ENCODE measurements at regions not wholly inside any gene's neighbourhood (a gene's known extent, or its start where the extent isn't known, plus 50 kb on each side); places are given as distances from the start of the nearest gene placed in this dataset.
A peak's percentile ranks its signal among the peaks of the same experiment; 100 is the strongest.
"Not testable (repeated sequence)": the region's sequence is repeated elsewhere in the genome, so short reads cannot be mapped to it uniquely, and the experiment has no call there.

GRCh38 chr2:212894026-212894425, 257.4 kb downstream of the IKZF2 start:
- in situ Hi-C loops (cut with HindIII; ENCODE audit: low pct_unique_long_range_greater_than_20kb, low sequenced_read_pairs) = no loop called here
- DNase-seq (ENCODE audit: low read depth, low spot score) = no peak

DNA sequence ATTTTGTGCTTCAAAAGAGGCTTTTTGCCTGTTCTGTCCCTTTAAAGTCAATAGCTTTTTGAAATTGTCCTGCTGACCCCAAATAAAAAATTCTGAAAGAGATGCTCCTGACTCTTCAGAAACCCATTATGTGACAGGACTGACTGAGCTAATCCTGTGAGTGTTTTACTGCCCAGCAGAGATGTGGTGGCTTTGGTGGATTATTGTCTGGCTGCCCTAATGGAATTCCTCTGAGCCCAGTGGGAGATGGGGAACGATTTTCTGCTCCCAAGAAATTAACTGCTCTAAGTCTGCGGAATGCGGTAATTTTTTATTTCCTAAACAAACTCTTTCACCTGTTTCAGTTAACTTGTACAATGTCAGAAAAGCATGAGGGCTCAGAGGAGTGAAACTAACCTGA, 258.2 kb downstream of the IKZF2 start:
- no peak for DNase-seq (ENCODE audit: low read depth, low spot score)
- in situ Hi-C loops (cut with HindIII; ENCODE audit: low pct_unique_long_range_greater_than_20kb, low sequenced_read_pairs) = no loop called here

GRCh38 chr2:212892193-212892592, 259.2 kb downstream of the IKZF2 start:
- in situ Hi-C loops (cut with HindIII; ENCODE audit: low pct_unique_long_range_greater_than_20kb, low sequenced_read_pairs) = no loop called here
- DNase-seq (ENCODE audit: low read depth, low spot score) = peak; percentile 48

GRCh38 chr2:212891580-212891979, 259.8 kb downstream of the IKZF2 start:
- no peak for DNase-seq (ENCODE audit: low read depth, low spot score)
- in situ Hi-C loops (cut with HindIII; ENCODE audit: low pct_unique_long_range_greater_than_20kb, low sequenced_read_pairs) = no loop called here

DNA sequence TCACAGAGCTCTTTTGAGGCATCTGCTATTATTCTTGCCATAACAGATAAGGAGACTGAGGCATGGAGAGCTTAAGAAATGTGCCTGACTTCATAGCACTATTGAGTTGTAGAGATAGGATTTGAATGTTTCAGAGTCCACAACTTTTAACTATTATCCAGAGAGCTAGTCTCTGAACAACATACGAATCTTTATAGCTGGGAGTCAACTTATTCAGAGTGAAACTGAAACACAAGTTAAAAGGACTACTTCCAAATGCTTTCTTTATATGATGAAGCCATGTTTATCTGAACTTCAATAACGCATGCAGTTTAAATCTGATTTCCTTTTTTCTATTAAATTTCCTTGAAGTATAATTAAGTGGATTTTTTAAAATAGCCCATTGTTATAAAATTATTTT, 268.8 kb downstream of the IKZF2 start:
- no peak for DNase-seq (ENCODE audit: low read depth, low spot score)
- in situ Hi-C loops (cut with HindIII; ENCODE audit: low pct_unique_long_range_greater_than_20kb, low sequenced_read_pairs) = no loop called here

DNA sequence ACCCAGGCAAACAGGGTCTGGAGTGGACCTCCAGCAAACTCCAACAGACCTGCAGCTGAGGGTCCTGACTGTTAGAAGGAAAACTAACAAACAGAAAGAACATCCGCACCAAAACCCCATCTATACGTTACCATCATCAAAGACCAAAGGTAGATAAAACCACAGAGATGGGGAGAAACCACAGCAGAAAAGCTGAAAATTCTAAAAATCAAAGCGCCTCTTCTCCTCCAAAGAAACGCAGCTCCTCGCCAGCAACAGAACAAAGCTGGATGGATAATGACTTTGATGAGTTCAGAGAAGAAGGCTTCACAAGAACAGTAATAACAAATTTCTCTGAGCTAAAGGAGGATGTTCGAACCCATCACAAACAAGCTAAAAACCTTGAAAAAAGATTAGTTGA, 274.9 kb downstream of the IKZF2 start:
- in situ Hi-C loops (cut with HindIII; ENCODE audit: low pct_unique_long_range_greater_than_20kb, low sequenced_read_pairs); DNase-seq (ENCODE audit: low read depth, low spot score): not testable (repeated sequence)

DNA sequence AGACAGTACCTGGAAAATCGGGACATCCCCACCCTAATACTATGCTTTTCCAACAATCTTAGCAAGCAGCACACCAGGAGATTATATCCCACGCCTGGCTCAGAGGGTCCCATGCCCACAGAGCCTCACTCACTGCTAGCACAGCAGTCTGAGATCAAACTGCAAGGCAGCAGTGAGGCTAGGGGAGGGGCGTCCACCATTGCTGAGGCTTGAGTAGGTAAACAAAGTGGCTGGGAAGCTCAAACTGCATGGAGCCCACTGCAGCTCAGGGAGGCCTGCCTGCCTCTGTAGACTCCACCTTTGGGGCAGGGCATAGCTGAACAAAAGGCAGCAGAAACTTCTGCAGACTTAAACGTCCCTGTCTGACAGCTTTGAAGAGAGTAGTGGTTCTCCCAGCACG, 275.5 kb downstream of the IKZF2 start:
- in situ Hi-C loops (cut with HindIII; ENCODE audit: low pct_unique_long_range_greater_than_20kb, low sequenced_read_pairs); DNase-seq (ENCODE audit: low read depth, low spot score): not testable (repeated sequence)

- in situ Hi-C loops (cut with HindIII; ENCODE audit: low pct_unique_long_range_greater_than_20kb, low sequenced_read_pairs) = no loop called here
- DNase-seq (ENCODE audit: low read depth, low spot score) = no peak
Observed at GRCh38 chr2:212873256-212873655, 278.2 kb downstream of the IKZF2 start.

GRCh38 chr2:212871597-212871996, 279.8 kb downstream of the IKZF2 start:
- no peak for DNase-seq (ENCODE audit: low read depth, low spot score)
- in situ Hi-C loops (cut with HindIII; ENCODE audit: low pct_unique_long_range_greater_than_20kb, low sequenced_read_pairs) = no loop called here

- no peak for DNase-seq (ENCODE audit: low read depth, low spot score)
- in situ Hi-C loops (cut with HindIII; ENCODE audit: low pct_unique_long_range_greater_than_20kb, low sequenced_read_pairs) = no loop called here
Observed at GRCh38 chr2:212864186-212864585, 287.2 kb downstream of the IKZF2 start.

DNA sequence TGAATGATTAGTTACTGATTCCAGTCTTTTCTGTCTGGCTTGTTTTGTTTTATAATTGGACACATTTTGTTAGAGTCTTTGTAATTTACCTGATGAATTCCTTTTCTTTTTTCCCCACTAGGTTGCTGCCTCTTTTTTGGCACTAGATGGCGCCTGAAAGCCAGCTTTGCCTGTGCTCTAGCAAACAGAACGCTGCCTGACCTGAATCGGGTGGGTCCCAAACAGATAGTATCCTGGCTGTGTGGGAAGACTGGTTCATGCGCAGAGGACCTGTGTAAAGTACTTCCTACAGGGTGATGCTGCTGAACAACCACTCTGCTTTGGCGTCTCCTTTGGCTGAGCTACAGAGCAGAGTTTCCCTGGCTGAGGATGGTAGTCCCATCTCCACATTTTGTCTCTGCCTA, 288.2 kb downstream of the IKZF2 start:
- in situ Hi-C loops (cut with HindIII; ENCODE audit: low pct_unique_long_range_greater_than_20kb, low sequenced_read_pairs) = no loop called here
- DNase-seq (ENCODE audit: low read depth, low spot score) = peak; percentile 39

DNA sequence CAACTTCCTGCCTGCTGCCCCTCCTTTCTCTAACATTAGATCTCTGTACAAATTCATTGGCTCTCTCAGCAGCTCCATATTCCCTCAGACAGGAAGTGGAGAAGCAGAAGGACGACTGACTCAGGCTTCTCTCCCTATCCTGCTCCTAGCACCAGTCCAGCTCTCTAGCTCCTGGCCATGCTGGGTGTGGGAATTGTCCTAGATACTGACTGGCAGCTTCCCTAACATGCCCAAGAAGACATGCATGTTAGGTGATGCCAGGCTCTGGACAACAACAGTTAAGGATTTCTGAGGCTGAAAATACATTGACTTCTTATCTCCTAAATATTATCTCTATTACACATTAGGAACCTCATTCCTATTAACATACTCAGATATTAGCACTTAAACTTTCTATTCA, 292.9 kb downstream of the IKZF2 start:
- in situ Hi-C loops (cut with HindIII; ENCODE audit: low pct_unique_long_range_greater_than_20kb, low sequenced_read_pairs) = no loop called here
- no peak for DNase-seq (ENCODE audit: low read depth, low spot score)

GRCh38 chr2:212854771-212855170, 296.6 kb downstream of the IKZF2 start:
- no peak for DNase-seq (ENCODE audit: low read depth, low spot score)
- in situ Hi-C loops (cut with HindIII; ENCODE audit: low pct_unique_long_range_greater_than_20kb, low sequenced_read_pairs) = no loop called here

GRCh38 chr2:212854116-212854515, 297.3 kb downstream of the IKZF2 start:
- in situ Hi-C loops (cut with HindIII; ENCODE audit: low pct_unique_long_range_greater_than_20kb, low sequenced_read_pairs) = no loop called here
- no peak for DNase-seq (ENCODE audit: low read depth, low spot score)

DNA sequence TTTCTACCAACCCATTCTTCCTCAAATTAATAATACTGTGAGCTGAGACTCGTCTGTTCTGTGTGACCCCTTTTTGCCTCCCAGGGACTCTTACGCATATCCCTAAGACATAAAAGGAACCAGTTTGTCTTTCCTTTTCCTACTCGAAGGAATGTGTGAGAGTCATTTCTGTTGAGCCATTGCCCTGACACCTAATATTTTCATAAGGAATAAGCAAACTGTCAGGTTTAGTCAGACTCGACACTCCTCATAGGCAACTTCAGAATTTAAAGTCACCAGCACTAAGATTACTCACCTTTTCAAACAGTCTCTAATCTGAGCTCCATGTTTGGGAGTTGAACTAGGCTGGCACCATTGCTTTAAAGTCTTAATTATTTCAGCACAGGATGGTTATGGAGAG, 305.5 kb downstream of the IKZF2 start:
- no peak for DNase-seq (ENCODE audit: low read depth, low spot score)
- in situ Hi-C loops (cut with HindIII; ENCODE audit: low pct_unique_long_range_greater_than_20kb, low sequenced_read_pairs) = no loop called here

DNA sequence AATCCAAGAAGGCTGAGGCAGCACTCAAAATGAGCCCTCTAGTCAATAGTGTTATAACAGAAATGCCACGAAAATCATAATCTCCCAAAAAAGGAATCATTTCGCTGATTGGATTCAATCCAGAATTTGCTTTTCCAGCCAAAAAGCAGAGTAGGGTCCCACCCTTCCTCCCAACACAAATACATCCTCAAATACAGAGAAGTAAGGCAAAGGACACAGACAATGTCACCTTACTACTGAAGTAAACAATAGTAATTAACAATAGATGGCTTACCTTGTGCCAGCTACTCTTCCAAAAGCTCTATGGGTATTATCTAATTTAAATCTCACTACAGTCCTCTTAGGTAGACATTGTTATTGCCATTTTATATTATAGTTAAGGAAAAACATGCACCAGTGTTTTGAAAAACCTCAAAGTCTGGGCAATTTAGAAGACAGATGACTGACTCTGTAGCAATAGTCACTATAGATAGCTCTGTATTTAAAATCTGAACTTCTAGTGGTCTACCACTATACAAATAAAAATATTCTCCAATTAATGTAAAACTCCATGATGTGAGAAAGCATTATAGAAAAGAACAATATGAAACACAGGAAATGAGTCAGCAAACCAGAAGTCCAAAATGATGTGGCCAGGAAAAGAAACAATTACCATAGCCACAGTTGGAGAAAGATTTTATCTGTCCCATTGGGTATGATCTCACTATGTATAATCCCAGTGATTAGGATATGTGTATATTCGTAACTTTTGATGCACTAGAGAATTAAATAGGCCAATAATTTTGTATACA, 305.0 kb upstream of the ERBB4 start:
- no peak for DNase-seq (ENCODE audit: low read depth, low spot score)
- in situ Hi-C loops (cut with HindIII; ENCODE audit: low pct_unique_long_range_greater_than_20kb, low sequenced_read_pairs) = no loop called here

GRCh38 chr2:212842544-212843185, 304.1 kb upstream of the ERBB4 start:
- no peak for DNase-seq (ENCODE audit: low read depth, low spot score)
- in situ Hi-C loops (cut with HindIII; ENCODE audit: low pct_unique_long_range_greater_than_20kb, low sequenced_read_pairs) = no loop called here

- DNase-seq (ENCODE audit: low read depth, low spot score) = no peak
- in situ Hi-C loops (cut with HindIII; ENCODE audit: low pct_unique_long_range_greater_than_20kb, low sequenced_read_pairs) = no loop called here
Observed at GRCh38 chr2:212841460-212841859, 302.9 kb upstream of the ERBB4 start.
